Thyroid gland (tissue), 4 donors: ENCODE measurements at regions not wholly inside any gene's neighbourhood (a gene's known extent, or its start where the extent isn't known, plus 50 kb on each side); places are given as distances from the start of the nearest gene placed in this dataset.

Source experiments
- POLR2A ChIP-seq, 2 donors: fragments of 450-650 bp; IDR thresholded peaks; one replicate each; pipeline ENCODE4 v1.6.1; 2017; ENCODE audit warnings: antibody characterized with exemption in 2 of 2, mild to moderate bottlenecking in 2 of 2, moderate library complexity in 1 of 2
- TF ChIP-seq, protein P1 (sequence below), 6 experiments: fragments of 200-600 bp in 3 of 6; fragments of 450-650 bp in 3 of 6; sonication (generic) in 3 of 6; IDR thresholded peaks; one replicate each; pipeline ENCODE4 v1.5.1; 2016 to 2019; ENCODE audit warnings: antibody characterized with exemption in 6 of 6, mild to moderate bottlenecking in 2 of 6, inconsistent platforms in 1 of 6, moderate library complexity in 1 of 6

DNA sequence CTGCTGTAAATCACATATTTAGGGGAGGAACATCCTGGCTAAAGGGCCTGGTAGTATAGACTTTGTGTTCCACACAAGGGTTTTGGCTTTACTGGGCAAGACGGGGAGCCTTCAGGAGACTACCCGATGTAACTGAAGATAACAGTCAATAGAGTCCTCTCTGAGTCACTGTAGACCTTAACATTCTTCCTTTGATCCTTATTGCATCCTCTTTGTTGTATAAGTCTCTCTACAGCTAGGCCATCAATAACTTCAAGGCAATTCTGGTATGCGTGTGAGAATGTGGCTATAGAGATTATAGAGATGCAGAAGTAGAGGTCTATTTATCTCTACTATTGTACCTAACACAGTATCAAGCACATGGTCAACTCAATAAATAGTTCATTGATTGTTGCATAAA lies 67.3 kb upstream of the STK32A start:
- TF ChIP-seq, protein P1, sequence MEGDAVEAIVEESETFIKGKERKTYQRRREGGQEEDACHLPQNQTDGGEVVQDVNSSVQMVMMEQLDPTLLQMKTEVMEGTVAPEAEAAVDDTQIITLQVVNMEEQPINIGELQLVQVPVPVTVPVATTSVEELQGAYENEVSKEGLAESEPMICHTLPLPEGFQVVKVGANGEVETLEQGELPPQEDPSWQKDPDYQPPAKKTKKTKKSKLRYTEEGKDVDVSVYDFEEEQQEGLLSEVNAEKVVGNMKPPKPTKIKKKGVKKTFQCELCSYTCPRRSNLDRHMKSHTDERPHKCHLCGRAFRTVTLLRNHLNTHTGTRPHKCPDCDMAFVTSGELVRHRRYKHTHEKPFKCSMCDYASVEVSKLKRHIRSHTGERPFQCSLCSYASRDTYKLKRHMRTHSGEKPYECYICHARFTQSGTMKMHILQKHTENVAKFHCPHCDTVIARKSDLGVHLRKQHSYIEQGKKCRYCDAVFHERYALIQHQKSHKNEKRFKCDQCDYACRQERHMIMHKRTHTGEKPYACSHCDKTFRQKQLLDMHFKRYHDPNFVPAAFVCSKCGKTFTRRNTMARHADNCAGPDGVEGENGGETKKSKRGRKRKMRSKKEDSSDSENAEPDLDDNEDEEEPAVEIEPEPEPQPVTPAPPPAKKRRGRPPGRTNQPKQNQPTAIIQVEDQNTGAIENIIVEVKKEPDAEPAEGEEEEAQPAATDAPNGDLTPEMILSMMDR (IDR thresholded peaks at IDR 0.05), result no peak
- no peak for TF ChIP-seq POLR2A (IDR thresholded peaks at IDR 0.05)
